Glomerular visceral epithelial cell (primary cell): ENCODE measurements at regions not wholly inside any gene's neighbourhood (a gene's known extent, or its start where the extent isn't known, plus 50 kb on each side); places are given as distances from the start of the nearest gene placed in this dataset.

Source experiments
- DNase-seq: peaks from one replicate; pipeline ENCODE4 v3.0.0-alpha.2; 2016; ENCODE audit errors: extremely low spot score

- DNase-seq: no peak
Measured at GRCh38 chr16:5854027-5854426, 756.4 kb upstream of the EEF2KMT start.

- no peak for DNase-seq
Measured at GRCh38 chr16:5852151-5852550, 754.6 kb upstream of the EEF2KMT start.

- DNase-seq: no peak
Measured at GRCh38 chr16:5851393-5851982, 753.9 kb upstream of the EEF2KMT start.

- DNase-seq: no peak
Measured at GRCh38 chr16:5850632-5851392, 753.2 kb upstream of the EEF2KMT start.

- no peak for DNase-seq
Measured at GRCh38 chr16:5845046-5845445, 747.5 kb upstream of the EEF2KMT start.

GRCh38 chr16:5841974-5842373 lies 744.4 kb upstream of the EEF2KMT start:
- DNase-seq: no peak

- DNase-seq: no peak
Measured at GRCh38 chr16:5838725-5839124, 741.1 kb upstream of the EEF2KMT start.

GRCh38 chr16:5838071-5838470 lies 740.5 kb upstream of the EEF2KMT start:
- DNase-seq: no peak

- no peak for DNase-seq
Measured at GRCh38 chr16:5837007-5837670, 739.5 kb upstream of the EEF2KMT start.

- no peak for DNase-seq
Measured at GRCh38 chr16:5835876-5836275, 738.3 kb upstream of the EEF2KMT start.

- no peak for DNase-seq
Measured at GRCh38 chr16:5826332-5826731, 728.7 kb upstream of the EEF2KMT start.

GRCh38 chr16:5820472-5820871 lies 722.9 kb upstream of the EEF2KMT start:
- no peak for DNase-seq

GRCh38 chr16:5815570-5816237 lies 718.1 kb upstream of the EEF2KMT start:
- no peak for DNase-seq

- no peak for DNase-seq
Measured at GRCh38 chr16:5801396-5801795, 703.8 kb upstream of the EEF2KMT start.

GRCh38 chr16:5793556-5793955 lies 696.0 kb upstream of the EEF2KMT start:
- no peak for DNase-seq

- DNase-seq: no peak
Measured at GRCh38 chr16:5791011-5791657, 693.5 kb upstream of the EEF2KMT start.

GRCh38 chr16:5790512-5790911 lies 692.9 kb upstream of the EEF2KMT start:
- DNase-seq: no peak

GRCh38 chr16:5789033-5789432 lies 691.4 kb upstream of the EEF2KMT start:
- no peak for DNase-seq

GRCh38 chr16:5781436-5781835 lies 683.8 kb upstream of the EEF2KMT start:
- no peak for DNase-seq

GRCh38 chr16:5776876-5777275 lies 679.3 kb upstream of the EEF2KMT start:
- DNase-seq: no peak

GRCh38 chr16:5775916-5776315 lies 678.3 kb upstream of the EEF2KMT start:
- DNase-seq: no peak

- DNase-seq: no peak
Measured at GRCh38 chr16:5770118-5770517, 672.5 kb upstream of the EEF2KMT start.
